NCI-H146 treated with DMSO at 0.1 percent for 48 hours (cell line): ENCODE measurements at regions not wholly inside any gene's neighbourhood (a gene's known extent, or its start where the extent isn't known, plus 50 kb on each side); places are given as distances from the start of the nearest gene placed in this dataset.
"Not testable (repeated sequence)": the region's sequence is repeated elsewhere in the genome, so short reads cannot be mapped to it uniquely, and the experiment has no call there.

Source experiments
- DNase-seq: peaks from one replicate; lab custom pipeline; 2025; ENCODE audit not compliant: unreplicated experiment; lab: John Stamatoyannopoulos, UW

DNA sequence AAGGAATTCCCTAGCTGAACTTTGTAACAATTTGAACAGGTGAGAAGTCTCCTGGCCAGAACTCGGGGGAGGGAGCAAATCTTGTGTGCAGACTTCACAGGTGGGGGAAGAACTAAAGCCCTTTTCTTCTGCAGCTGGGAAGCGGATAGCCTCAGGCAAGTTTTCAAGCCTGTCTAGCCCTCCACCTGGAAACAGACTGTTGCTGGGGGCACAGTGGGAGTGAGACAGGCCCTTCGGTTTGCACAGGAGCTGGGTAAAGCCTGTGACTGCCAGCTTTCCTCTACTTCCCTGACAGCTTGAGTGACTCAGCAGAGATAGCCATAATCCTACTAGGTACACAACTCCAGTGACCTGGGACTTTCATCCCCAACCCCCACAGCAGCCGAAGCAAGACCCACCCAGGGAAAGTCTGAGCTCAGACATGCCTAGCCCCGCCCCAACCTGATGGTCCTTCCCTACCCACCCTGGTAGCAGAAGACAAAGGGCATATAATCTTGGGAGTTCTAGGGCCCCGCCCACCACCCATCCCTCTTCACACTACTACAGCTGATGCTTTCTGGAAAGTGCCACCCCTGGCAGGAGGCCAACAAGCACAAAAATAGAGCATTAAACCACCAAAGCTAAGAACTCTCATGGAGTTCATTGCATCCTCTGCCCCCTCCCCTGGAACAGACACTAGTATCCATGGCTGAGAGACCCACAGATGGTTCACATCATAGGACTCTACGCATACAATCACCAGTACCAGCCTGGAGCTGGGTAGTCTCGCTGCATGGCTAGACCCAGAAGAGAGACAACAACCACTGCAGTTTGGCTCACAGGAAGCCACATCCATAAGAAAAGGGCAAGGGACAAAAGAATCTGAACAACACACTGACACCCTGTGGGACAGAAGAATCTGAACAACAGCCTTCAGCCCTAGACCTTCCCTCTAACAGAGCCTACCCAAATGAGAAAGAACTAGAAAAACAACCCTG is 479.0 kb downstream of the RAP2B start:
- no peak for DNase-seq

DNA sequence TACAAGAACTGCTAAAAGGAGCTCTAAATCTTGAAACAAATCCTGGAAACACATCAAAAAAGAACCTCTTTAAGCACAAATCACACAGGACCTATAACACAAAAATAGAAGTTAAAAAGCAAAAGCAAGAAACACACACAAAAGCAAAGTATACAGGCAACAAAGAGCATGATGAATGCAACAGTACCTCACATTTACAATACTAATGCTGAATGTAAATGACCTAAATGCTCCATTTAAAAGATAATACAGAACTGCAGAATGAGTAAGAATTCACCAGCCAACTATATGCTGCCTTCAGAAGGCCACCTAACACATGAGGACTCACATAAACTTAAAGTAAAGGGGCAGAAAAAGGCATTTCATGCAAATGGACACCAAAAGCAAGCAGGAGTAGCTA is 478.6 kb upstream of the ARHGEF26 start:
- DNase-seq, result not testable (repeated sequence)

DNA sequence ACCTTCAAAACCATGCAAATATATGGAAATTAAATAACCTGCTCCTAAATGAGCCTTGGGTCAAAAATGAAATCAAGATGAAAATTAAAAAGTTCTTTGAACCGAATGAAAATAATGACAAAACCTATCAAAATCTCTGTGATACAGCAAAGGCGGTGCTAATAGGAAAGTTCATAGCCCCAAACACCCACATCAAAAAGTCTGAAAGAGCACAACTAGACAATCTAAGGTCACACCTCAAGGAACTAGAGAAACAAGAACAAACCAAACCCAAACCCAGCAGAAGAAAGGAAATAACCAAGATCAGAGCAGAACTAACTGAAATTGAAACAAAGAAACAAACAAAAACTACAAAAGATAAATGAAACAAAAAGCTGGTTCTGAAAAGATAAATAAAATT is 477.7 kb upstream of the ARHGEF26 start:
- DNase-seq, result not testable (repeated sequence)

DNA sequence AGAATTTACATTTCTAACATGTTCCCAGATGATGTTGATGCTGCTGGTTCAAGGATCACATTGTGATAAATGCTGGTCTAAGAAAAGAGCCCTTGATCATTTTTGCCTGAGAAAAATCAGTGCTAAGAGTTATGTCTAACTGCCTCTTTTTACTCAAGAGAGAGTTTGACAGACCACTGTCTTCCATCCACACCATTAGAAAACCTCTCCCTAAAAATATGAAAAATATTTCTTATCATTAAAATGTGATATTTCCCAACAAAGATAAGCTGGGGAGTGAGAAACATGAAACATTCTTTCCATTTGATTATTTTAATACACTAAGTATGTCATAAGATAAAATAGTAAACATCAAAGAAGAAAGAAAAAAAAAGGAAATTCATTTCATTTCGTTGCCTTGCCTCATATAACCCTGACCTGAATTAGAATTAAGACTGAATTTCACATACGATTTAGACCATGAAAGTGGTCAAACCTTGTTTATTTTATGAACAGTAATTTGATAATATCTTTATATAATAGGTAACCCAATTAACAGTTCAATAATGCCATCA is 471.8 kb upstream of the ARHGEF26 start:
- DNase-seq, result no peak

DNA sequence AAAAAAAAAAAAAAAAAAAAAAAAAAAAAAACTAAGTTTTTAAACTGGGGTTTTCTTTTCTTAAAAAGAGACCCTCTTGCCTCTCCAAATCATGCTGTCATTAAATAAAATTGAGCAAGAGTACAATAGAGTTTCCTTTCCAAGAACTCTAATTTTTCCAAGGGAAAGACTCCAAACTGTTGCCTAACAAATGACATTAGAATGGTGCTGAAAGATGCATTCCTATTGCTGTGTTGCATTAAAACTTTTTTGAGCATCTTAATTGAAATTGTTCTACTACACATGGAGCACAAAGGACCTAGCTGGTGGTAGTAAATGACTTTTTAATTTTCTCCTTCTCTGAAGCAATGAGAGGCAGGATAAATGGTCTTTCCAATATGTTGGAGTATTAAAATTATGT is 469.1 kb upstream of the ARHGEF26 start:
- DNase-seq, result no peak

DNA sequence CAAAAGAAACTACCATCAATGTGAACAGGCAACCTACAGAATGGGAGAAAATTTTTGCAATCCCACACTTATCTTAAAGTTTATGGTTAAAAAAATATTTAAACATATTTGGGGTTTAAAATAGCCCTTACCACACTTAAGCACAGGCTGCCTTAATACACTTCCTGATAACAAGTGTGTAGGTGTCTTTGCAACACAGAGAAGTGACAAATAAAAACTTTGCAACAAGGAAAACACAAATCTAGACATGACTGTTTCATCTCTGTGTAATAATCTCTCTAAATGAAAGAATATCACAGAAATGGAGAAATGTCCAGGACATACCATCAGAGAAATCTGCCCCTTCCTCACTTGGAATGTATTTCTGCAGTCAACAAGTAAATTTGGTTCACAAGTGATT is 464.1 kb upstream of the ARHGEF26 start:
- DNase-seq, result no peak

DNA sequence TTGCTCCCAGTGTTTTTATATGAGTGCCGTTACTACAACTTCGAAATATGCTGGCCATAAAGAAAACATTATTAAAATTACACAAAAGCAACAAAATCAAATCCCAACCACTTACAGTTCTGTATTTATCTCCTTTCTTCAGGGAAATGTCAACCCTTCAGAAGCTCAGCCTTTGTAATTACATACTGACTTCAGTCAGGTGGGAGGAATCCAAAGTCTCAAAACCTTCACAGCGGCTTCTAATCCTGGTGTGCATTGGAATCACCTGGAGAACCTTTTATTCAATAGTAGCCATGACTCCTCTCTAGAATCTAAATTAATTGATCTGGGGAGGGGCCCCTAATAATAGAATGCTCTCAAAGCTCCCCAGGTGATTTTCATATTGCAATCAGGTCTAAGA is 463.7 kb upstream of the ARHGEF26 start:
- no peak for DNase-seq

DNA sequence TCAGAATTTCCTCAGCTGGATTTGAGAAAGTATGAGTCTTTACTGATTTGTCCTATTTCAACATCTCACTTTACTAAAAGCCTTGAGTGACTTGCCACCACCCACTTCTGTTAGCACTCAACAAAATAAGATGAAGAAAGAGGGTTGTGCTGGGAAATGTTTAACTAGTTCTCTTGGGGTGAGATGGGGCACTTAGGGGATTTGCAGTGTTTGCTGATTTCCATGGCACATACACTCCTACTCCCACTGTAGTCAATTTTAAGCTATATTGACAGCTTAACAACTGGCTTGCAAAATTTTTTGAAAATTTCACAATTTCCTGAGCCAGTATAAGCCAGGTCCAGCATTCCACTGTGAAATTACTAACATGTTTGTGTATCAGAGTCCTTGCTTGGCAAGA is 463.1 kb upstream of the ARHGEF26 start:
- DNase-seq, result no peak

DNA sequence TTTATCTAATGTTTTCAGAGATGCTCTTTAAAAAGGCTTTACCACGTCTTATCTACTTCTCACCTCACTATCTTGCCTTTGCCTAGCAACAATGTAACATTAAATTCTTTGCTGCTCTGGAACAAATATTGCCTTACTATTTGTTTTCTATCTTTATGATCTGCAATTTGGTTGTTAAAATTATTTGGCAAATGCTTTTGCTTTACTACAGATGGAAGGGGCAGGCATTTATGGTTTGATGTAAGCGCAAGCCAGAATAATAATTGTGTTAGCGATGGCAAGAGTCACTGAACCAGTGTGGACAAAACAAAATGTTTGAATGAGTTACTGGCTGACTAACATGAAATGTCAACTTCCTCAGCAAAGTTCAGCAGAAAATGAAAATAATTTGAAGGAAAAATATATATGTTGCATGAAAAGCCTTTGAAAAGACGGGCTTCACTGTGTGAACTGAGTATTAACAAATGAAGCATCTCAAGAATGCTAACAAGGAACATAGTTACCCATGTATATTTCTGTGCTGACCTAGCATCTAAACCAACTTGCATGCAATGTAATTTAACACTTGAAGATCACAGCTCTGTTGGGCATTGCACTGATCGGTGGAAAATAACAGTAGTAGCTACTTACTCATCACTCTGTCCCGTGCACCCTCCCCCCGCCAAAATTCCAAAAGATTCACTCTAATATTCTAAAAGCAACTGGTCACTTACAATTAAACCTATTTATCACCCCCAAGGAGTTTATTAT is 454.0 kb upstream of the ARHGEF26 start:
- DNase-seq, result no peak

DNA sequence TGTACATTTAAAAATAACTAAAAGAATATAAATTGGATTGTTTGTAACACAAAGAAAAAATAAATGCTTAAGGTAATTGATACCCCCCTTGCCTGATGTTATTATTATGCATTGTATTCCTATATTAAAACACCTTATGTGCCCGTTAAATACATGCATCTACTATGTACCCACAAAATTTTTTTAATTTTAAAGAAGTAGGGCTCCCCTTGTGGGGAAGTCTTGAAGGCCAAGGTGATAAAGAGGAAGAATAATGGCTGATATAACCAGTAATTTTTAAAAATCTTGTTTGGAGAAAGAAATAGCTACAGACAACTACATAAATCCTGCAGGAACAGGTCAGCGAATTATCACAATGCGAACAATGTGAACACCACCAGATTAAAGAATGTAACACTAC is 451.7 kb upstream of the ARHGEF26 start:
- DNase-seq, result no peak

DNA sequence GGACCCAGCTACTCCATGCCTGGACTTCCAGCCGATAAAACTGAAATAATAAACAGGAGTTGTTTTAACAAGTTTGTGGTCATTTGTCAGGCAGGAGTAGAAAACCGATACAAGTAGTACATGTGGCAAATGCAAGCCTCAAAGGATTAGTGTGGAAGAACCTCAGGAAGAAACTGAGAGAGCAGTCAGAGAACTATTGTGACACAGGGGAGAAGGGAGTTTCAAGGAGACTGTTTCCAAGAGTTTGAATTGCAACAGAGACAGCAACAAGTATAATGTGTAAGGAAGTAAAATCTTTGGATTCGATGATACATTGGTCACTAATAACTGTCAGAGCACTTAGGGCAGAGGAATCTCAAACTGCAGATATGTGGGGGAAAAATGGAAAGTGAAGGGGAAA is 450.6 kb upstream of the ARHGEF26 start:
- no peak for DNase-seq

DNA sequence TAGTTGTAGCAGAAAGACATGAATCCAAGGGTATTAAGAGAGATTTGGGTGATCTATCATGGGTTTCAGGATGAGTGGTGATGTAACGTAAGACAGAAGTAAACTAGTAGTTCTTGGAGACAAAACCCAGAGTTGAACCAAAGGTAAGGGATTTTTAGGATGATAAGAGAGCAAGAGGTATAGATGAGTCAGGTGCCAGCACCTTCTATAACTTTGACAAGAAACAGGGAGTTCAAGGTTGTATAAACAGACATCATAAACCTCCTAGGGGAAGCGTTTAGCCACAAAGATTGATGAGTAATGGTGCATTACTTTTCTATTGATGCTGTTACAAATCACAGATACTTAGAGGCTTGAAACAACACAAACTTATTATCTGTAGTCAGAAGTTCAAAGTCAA is 447.3 kb upstream of the ARHGEF26 start:
- no peak for DNase-seq

DNA sequence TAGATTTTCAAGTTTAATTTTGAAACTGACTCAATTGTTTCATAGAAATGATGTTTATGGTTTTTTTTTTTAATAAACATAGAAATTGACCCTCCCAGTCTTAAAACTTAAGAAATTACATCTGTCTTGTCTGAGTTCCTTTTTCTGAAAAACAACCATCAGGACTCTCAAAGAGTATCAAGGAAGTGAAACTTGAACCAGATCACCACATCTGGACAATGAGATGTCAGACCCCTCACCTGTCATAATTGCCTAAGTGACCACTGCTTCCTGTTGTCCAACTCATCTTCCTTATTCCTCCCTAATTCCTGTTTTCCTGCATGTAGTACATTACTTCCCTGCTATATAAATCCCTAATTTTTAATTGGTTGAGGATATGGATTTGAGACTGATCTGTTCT is 441.5 kb upstream of the ARHGEF26 start:
- no peak for DNase-seq

DNA sequence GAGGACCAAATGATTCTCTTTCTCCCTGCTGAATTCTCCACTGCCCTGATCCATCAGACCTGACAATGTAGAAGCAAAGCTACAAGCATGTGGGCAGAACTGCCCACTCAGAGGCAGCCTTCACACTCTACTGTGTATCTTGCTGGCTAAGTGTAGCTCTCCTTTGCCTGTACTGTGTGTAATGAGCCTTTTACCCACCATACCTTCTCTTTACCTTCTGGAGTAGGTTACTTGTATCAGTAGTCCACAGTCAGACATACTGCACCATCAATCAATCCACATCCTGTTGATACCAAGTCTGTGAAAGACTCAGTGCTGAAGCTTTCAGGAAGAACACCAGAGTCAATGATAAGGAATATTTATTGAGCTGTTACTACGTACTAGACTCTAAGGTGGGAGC is 440.7 kb upstream of the ARHGEF26 start:
- DNase-seq, result no peak

DNA sequence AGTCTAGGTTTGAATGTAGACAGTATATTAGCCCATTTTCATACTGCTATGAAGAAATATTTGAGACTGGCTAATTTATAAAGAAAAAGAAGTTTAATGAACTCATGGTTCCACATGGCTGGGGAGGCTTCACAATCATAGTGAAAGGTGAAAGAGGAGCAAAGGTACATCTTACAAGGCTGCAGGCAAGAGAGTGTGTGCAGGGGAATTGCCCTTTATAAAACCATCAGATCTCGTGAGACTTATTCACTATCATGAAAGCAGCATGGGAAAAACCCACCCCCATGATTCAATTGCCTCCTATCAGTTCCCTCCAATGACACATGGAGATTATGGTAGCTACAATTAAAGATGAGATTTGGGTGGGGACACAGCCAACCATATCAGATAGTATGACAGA is 440.1 kb upstream of the ARHGEF26 start:
- no peak for DNase-seq

DNA sequence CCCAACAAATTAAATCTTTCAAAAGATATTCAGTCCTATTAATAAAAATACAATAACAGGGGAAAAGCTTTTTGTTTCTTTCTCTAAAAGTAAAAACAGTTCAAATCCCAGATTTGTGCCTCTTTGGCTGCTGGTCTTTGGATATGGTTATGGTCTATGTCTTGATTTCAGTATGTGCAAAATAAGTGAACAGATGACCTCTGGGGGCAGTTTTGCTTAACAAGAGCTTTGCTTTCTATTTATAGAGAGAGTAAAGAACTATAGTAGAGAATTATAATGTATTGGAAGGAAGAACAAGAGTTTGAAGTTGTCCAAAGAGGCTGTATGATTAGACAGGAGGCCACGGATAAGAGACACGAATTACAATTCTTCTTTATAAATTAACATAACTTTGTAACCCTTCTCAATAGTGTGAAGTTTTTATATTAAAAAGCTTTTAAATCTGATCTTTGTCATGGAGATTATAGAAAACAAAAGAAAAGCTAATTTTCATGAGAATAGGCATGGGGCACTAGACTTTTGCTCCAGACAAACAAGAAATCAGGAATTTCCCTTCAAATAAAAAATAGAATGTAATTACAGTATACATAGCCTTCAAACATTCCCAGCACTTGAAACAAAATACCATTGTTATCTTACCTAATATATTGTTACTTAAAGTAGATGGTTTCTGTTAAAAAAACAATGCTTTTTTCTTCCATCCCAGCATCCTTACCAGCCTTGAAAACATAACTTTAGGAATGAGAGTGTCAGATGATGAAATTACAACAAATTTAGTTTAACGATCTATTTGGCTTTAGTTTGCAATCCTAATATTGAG is 432.7 kb upstream of the ARHGEF26 start:
- DNase-seq, result no peak

DNA sequence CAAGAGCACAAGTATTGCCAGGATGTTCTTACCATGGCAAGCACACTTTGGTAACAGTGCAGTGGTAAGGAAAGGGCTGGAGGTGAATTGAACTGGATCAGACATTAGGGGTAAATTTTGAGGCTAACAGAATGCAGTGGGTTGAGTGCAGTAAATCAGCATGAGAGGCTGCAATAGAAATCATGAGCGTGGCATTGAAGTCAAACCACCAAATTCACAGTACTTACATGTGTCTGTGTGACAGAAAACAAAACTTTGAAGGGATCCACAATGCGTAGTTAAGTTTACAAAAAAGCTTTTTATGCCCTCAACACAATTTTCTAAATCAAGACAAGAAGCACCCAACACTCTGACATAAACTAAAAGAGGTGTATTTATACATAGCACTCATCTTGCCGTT is 428.0 kb upstream of the ARHGEF26 start:
- DNase-seq, result no peak

DNA sequence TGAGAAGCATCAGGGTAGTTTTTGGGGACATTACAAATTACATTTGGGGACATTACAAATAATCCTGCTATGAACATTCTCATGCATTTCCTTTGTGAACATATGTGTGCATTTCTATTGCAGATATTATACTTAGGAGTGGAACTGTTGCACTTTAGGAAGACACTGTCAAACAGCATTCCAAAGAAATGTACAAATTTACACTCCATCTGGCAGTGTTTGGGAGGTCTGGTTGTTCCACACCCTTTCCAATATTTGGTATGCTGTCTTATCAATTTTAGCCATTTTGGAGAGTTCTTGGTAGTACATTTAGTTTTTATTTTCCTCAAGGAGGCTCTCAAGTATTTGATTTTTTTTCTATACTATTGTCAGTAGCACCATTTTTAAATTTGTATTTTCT is 419.1 kb upstream of the ARHGEF26 start:
- no peak for DNase-seq

DNA sequence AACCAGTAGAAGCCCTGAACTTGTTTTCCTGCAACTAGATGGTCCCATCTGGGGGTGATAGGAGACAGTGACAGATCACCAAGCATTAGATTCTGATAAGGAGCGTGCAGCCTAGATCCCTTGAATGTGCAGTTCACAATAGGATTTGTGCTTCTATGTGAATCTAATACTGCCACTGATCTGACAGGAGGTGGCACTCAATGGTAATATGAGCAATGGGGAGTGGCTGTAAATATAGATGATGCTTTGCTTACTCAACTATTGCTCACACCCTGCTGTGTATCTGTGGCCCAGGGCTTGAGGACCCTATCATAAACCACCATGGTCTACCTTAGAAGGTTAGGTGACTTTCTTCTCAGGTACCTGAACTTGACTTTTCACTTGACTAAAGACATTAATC is 417.1 kb upstream of the ARHGEF26 start:
- no peak for DNase-seq

DNA sequence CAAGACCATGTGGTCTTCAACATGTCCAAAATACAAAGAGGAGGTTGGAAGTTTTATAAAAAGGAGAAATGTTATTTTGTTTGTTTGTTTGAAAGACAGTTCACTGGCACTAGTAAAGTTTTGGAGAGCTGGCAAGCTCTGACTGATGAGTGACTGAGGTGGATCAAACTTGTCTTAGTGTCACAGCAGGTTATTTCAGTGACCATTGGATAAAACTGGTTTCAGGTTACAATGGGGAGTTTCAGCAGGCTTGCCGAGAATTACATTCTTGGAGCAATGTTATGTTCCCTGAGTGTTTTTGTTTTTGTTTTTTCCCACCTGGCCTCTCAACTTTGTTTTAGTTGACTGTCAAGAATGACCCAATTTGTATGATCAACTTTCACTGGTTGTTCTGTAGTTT is 414.5 kb upstream of the ARHGEF26 start:
- no peak for DNase-seq

DNA sequence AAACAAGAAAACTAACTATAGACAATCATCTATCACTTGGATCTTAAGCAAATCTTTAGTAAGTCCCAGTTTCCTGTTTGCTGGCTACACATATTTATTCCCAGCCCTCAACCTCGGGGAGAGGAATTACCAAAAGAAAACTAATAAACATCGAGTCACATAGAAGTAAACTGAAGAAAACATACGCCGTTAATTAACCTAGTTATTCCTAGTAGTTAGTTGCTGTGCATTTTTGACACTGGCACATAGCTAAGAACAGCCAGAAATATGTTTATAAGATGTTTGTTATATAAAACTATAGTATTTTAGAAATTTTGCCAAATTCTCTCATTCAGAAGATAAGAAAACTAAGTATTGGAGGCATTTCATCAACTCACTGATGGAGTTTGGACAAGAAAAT is 407.2 kb upstream of the ARHGEF26 start:
- no peak for DNase-seq
